ENCODE measurements at regions not wholly inside any gene's neighbourhood (a gene's known extent, or its start where the extent isn't known, plus 50 kb on each side); places are given as distances from the start of the nearest gene placed in this dataset.

DNA sequence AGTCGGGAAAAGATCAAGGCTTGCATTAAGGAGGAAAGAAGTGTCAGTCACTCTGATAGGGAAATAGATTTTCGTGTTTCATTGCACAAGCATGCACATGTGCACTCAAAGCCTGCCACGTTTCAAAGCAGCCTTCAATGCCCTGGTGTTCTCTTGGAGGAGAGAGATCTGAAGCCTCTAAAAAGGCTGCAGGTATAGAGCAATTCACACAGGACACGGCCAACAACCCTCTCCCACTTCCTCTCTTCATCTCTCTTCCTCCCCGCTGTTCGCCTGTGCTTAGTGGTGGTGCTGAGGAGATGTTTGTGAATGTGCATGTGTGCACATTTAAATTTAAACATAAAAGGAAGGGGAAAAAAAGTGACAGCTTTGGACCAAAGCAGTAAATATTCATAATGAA, 117.7 kb downstream of the NUF2 start:
- Histone ChIP-seq H3K4me3 (no peak overlapping the region), H3K36me3 (no peaks in the 10 kb centered on the region), H3K27ac (no peak overlapping the region), H3K9me3 (no peaks in the 10 kb centered on the region), H3K27me3 (no peaks in the 10 kb centered on the region), H3K4me1 (no peaks in the 10 kb centered on the region)
- no peak for DNase-seq
- intact Hi-C loops (cut with DNase I; ENCODE audit: low total_unique reads), result no loop called here
- TF ChIP-seq, protein P1, sequence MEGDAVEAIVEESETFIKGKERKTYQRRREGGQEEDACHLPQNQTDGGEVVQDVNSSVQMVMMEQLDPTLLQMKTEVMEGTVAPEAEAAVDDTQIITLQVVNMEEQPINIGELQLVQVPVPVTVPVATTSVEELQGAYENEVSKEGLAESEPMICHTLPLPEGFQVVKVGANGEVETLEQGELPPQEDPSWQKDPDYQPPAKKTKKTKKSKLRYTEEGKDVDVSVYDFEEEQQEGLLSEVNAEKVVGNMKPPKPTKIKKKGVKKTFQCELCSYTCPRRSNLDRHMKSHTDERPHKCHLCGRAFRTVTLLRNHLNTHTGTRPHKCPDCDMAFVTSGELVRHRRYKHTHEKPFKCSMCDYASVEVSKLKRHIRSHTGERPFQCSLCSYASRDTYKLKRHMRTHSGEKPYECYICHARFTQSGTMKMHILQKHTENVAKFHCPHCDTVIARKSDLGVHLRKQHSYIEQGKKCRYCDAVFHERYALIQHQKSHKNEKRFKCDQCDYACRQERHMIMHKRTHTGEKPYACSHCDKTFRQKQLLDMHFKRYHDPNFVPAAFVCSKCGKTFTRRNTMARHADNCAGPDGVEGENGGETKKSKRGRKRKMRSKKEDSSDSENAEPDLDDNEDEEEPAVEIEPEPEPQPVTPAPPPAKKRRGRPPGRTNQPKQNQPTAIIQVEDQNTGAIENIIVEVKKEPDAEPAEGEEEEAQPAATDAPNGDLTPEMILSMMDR (IDR thresholded peaks at IDR 0.05), result no peak
- TF ChIP-seq POLR2A (IDR thresholded peaks at IDR 0.05), result no peak

DNA sequence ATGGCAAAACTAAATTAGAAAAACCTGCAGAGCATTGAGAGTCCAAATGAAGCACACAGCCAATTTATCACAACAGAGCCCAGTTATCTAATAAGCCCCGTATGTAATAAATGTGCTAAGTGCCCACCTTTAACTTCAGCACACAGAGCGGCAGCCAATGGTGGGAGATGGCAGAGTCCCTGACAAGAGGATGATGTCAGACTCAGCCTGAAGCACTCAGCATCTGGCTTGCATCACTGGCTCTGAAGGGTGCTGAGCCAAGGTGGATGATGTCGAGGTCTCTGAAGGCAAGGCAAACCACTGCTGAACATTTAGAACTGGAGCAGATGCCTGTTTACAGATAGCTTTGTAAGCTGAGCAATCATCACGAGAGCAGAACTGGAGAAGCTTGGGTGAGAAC, 118.3 kb downstream of the NUF2 start:
- no peaks in the 10 kb centered on the region for H3K27me3 ChIP-seq
- no peaks in the 10 kb centered on the region for H3K9me3 ChIP-seq
- TF ChIP-seq POLR2A (IDR thresholded peaks at IDR 0.05), result no peak
- TF ChIP-seq, protein P1 (IDR thresholded peaks at IDR 0.05), result no peak
- no peaks in the 10 kb centered on the region for H3K4me1 ChIP-seq
- H3K27ac ChIP-seq, result peak overlapping the region in 1 of 2 donors; percentile 41
- H3K36me3 ChIP-seq, result no peaks in the 10 kb centered on the region
- no peak overlapping the region for H3K4me3 ChIP-seq
- intact Hi-C loops (cut with DNase I; ENCODE audit: low total_unique reads), result no loop called here
- peak; percentile 46 to 73 for DNase-seq

DNA sequence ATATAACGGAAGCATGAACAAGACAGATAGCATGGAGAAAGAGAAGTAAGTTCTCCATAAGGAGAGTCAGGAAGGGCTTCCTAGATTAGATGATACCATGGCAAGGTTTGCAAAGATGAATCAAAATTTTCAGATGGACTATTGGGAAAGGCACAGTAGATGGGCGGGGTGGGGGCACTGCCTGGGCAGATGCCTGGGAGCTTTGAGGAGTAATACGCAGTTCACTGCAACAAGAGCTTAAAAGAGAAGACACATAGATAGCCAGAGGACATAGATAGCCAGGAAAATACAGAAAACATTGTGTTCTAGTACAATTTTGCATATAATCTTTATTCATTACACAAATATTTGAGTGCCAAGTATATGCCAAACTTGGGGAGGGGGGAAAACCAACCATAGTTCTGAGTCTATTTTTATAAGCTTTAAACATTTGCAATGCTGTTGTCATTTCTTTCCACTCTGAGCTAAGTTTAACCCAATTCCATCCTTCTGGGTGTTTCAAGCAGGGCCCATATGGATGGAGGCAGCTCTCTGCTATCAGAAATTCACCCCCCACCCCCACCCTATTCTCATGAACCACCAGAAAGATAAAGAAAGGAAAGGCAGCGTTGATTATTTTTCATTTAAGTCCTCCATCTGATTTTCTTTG, 120.6 kb downstream of the NUF2 start:
- Histone ChIP-seq H3K27me3 (no peaks in the 10 kb centered on the region), H3K4me1 (no peaks in the 10 kb centered on the region), H3K4me3 (no peak overlapping the region), H3K36me3 (no peaks in the 10 kb centered on the region), H3K27ac (no peak overlapping the region), H3K9me3 (no peaks in the 10 kb centered on the region)
- DNase-seq, result no peak
- TF ChIP-seq POLR2A (IDR thresholded peaks at IDR 0.05), result no peak
- TF ChIP-seq, protein P1 (IDR thresholded peaks at IDR 0.05), result no peak
- intact Hi-C loops (cut with DNase I; ENCODE audit: low total_unique reads), result no loop called here

DNA sequence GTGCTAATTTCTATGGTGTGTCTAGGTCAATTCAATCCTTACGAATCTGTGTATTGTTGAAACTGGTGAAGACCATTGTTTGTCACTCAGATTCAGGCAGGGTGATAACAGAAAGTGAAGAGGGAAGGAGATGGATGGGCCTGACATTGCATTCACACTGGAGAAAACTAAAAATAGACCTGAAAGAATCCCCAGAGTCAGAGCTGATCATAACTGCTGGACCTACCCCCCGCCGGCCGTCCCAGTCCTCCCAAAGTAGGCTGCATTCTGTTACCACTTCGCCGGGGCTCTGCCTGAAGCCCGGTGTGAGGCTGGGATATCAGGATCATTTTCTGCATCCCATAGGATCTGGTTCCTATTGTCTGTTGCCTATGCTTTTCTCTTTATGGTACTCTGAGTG, 121.1 kb downstream of the NUF2 start:
- no peak for DNase-seq
- intact Hi-C loops (cut with DNase I; ENCODE audit: low total_unique reads), result no loop called here
- Histone ChIP-seq H3K9me3 (no peaks in the 10 kb centered on the region), H3K27ac (no peak overlapping the region), H3K36me3 (no peaks in the 10 kb centered on the region), H3K4me3 (no peak overlapping the region), H3K27me3 (no peaks in the 10 kb centered on the region), H3K4me1 (no peaks in the 10 kb centered on the region)
- TF ChIP-seq POLR2A (IDR thresholded peaks at IDR 0.05), result no peak
- TF ChIP-seq, protein P1 (IDR thresholded peaks at IDR 0.05), result no peak

DNA sequence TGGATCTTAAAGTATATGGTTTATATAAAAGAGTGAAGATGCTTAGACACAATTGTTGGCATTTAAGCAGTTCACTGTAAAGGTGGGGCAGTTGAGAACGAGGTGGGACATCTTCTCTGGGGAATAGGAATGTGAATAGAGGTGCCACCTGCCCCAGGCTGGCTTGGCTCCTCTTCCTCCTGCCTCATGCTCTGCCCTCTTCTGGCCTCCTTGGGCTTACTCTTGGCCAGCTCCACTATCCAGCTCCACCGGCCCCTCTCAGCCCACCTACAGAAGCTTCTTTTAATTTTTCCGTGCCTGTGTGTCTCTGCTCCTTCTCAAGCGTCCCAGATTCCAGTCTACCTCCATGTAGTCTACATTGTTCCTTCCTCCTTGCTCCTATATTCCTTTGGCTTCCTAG, 122.1 kb downstream of the NUF2 start:
- intact Hi-C loops (cut with DNase I; ENCODE audit: low total_unique reads), result no loop called here
- Histone ChIP-seq H3K4me1 (no peaks in the 10 kb centered on the region), H3K27ac (no peak overlapping the region), H3K4me3 (no peak overlapping the region), H3K36me3 (no peaks in the 10 kb centered on the region), H3K9me3 (no peaks in the 10 kb centered on the region), H3K27me3 (no peaks in the 10 kb centered on the region)
- TF ChIP-seq POLR2A (IDR thresholded peaks at IDR 0.05), result no peak
- TF ChIP-seq, protein P1 (IDR thresholded peaks at IDR 0.05), result no peak
- no peak for DNase-seq
